8988T (cell line): ENCODE measurements at regions not wholly inside any gene's neighbourhood (a gene's known extent, or its start where the extent isn't known, plus 50 kb on each side); places are given as distances from the start of the nearest gene placed in this dataset.
"Not testable (repeated sequence)": the region's sequence is repeated elsewhere in the genome, so short reads cannot be mapped to it uniquely, and the experiment has no call there.

Experiments used
- DNase-seq: peaks from one replicate; pipeline ENCODE4 v3.0.0; 2011

GRCh38 chr3:193805448-193805847, 212.4 kb downstream of the OPA1 start:
- DNase-seq = no peak

DNA sequence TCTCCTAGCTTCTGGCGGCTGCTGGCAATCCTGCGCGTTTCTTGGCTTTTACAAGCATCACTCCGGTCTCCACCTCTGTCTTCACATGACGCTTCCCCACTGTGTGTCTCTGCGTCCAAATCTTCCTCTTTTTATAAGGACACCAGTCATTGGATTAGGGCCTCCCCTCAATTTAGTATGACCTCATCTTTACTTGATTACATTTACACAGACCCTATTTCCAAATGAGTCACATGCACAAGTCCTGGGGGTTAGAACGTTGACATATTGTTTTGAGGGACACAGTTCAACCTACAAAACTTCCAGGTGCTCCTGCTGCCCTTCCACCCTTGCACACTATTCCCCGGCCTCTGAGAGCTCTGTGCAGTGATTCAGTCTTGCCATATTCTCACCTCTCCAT, 215.3 kb downstream of the OPA1 start:
- DNase-seq = no peak

- no peak for DNase-seq
Measured at GRCh38 chr3:193809106-193809505, 216.1 kb downstream of the OPA1 start.

- no peak for DNase-seq
Measured at GRCh38 chr3:193812078-193812725, 219.2 kb downstream of the OPA1 start.

DNA sequence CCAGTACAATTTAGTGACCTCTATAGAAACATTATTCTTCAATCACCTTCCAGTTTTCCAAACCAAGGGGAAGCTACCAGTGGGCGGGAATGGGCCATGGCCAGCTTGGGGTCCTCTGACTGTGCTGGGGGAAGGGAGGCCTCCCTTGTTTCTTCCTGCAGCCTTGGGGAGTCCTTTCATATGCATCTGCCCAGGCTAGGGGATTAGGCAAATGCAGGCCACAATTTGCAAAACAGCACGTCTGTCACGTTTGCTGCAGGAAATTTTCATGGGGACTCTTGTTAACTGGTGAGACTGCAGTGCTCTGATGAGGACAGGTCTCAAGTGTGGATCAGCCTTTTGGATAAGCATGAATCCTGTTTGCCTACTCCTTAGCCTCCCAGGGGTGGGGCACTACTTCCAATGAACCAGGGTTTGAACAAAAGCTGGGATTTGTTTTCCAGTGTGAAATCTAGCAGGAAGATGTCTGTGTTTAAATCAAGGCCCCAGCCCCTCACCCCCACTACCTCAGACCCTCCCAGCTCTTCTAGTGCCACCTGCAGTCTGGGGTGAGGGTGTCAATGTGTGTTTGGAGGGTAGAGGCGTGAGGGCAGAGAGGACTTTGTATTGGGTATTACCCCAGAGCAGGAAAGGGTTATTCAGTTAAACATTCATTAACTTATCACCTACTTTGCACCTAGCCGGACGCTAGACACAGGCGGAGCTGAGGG, 219.9 kb downstream of the OPA1 start:
- no peak for DNase-seq

DNA sequence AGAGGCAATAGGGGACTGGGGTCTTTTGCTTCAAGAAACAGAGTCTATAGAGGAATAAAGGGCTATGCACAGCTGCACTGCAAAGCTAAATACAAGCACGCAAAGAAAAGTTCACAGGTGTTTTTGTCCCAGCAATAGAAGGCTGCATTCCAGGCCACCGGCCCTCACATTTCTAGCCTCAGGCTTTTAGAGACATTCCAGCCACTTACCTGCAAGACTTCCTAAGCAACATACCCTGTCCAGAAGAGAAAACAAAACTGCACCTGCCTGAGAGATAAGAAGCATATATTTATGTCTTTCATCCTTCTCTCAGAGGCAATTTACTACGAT, 220.5 kb downstream of the OPA1 start:
- no peak for DNase-seq

- DNase-seq = no peak
Measured at GRCh38 chr3:193814166-193814892, 221.3 kb downstream of the OPA1 start.

DNA sequence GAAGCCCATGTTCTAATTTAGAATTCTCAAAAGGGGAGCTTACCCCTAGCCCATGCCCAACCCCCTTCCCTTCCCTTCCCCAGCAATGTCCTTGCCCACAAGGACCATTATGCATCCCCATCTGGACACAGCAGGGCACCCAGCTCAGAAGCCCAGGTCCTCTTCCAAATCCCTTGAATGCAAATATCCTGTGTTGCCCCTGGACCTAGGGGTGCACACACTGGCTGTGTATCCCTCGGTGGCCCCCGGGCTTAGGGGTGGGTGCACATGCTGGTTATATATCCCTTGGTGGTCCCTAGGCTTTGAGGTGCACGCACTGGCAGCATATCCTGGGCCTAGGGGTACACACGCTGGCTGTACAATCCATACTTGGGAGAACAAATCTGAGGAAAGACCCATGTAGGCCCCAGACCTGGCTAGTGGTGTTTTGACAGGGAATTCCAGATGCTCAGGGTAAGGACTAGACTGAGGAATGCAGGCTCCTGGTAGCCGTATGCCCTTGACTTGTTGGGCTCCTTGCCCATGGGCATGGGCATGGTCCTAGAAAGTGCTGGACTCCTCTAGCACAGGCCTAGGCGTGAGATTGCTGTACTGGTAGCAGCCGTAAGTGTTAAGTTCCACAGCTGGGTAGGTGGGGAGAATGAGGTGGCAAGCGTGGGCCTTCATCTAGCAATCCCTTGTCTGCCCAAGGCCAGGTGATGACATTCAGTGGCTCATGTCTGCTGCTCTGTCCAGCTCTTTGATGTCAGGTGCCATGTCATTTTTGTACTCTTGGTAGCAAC, 222.4 kb downstream of the OPA1 start:
- DNase-seq = no peak

DNA sequence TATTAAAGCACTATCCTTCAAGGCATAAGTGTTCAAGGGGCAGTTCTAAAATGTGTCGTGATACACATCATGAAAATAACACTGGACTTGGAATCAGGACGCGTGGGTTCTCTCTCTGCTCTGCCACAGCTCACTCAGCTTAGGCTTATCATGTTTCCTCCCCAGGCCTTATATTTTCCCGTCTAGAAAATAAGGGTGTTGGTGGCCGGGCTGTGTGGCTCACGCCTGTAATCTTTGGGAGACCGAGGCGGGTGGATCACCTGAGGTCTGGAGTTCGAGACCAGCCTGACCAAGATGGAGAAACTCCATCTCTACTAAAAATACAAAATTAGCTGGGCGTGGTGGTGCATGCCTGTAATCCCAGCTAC, 223.0 kb downstream of the OPA1 start:
- no peak for DNase-seq

DNA sequence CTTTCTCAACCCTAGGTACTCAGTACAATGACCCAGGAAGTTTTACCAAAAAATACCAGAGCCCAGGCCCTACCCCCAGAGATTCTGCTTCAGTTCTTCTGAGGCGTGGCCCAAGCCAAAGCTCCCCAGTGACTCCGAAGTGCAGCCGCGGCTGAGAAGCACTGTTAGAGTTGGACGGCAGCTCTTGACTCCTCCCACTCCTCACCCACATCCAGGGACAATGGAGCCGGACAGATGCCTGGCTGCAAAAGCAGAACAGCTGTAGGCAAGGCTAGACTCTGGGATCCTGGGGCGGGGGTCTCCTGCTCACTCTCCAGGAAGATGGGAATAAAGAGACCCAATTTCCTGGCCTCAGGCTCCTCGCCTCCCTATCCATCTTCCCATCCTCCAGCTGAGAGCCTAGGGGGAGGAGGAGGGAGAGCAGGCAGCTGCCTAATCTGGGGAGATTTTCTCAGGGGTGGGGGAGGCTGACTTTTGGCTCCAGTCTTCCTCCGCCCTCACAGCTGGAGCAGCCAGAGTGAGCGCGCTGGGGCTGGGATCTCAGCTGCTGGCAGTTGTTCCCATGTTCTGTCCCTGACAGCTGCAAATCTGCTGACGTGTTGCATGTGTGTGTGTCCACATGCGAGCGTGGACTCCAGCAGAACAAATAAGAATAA, 223.8 kb downstream of the OPA1 start:
- DNase-seq = no peak

GRCh38 chr3:193819117-193820010, 226.4 kb downstream of the OPA1 start:
- no peak for DNase-seq

- no peak for DNase-seq
Measured at GRCh38 chr3:193821151-193821668, 228.2 kb downstream of the OPA1 start.

DNA sequence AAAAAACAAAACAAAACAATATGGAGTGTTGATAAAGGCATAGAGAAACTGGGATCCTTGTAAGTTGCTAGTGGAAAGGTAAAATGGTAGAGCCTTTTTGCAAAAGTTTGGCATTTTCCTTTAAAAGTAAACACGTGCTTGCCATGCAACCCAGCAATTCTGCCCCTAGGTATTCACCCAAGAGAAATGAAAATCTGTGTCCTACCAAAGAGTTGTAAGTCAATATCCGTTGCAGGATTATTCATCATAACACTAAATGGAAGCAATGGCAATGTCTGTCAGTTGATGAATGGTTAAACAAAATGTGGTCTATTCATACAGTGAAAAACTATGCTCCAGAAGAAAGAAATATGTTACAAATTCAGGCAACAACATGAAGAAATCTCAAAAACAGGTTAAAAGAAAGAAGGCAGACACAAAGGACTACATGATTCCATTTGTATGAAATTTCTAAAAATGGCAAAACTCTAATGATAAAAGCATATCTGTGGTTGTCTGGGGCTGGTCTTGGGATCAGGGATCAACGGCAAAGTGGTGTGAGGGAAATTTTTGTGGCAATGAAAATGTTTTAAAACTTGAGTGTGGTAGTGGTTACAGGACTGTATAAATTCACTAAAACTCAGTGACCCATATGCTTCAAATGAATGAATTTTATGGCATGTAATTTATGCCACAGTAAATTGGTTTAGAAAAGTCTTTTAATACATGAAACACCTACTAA, 229.6 kb downstream of the OPA1 start:
- no peak for DNase-seq

- DNase-seq = not testable (repeated sequence)
Measured at GRCh38 chr3:193823213-193823605, 230.2 kb downstream of the OPA1 start.

GRCh38 chr3:193824365-193824764, 231.4 kb downstream of the OPA1 start:
- no peak for DNase-seq

DNA sequence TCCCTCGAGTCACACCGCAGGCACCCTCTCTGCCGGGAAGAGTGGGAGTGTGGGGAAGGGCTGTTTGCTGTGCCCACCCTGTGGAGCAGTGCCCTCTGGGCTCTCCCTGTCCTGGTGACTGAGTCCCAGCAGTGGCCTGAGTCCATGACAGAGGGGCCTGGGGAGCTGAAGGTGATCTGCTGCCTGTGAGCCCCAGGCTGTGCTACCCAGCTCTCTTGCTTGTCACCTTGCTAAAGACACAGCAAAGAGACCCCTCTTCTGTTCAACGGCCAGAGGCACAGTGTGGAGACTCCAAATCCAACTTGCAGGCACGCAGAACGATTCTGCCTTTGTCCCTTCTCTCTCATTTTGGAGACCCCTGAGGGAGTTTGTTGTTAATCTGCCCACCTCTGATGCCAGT, 232.6 kb downstream of the OPA1 start:
- no peak for DNase-seq

- no peak for DNase-seq
Measured at GRCh38 chr3:193826159-193826795, 233.3 kb downstream of the OPA1 start.

- no peak for DNase-seq
Measured at GRCh38 chr3:193827040-193827669, 234.1 kb downstream of the OPA1 start.

DNA sequence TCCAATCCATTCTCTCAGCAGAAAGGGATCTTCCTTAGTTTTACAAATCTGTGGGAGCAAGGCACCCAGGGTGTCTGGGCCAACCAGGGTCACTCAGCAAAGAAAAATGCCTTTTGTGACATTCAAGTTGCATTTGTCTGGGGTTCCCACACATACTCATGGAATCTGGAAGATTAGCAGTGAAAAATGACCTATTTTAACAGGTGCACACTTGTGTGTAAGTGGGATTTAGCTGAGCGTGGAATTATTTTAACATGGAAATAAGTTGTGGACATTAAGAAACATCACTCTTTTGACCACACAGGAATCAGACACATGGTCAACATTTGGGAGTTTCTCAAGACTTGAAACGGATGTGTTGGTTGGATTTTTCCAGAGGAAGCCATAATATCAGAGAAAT, 234.9 kb downstream of the OPA1 start:
- no peak for DNase-seq

- DNase-seq = no peak
Measured at GRCh38 chr3:193828477-193828876, 235.5 kb downstream of the OPA1 start.
